ENCODE measurements at regions not wholly inside any gene's neighbourhood (a gene's known extent, or its start where the extent isn't known, plus 50 kb on each side); places are given as distances from the start of the nearest gene placed in this dataset.
"Not testable (repeated sequence)": the region's sequence is repeated elsewhere in the genome, so short reads cannot be mapped to it uniquely, and the experiment has no call there.

GRCh38 chr20:29606171-29606570 lies 1651.3 kb upstream of the DEFB115 start:
- H3K4me3 Mint-ChIP-seq; POLR2A ChIA-PET; H3K27ac ChIP-seq (ENCODE audit: low read depth, low read length): not testable (repeated sequence)

GRCh38 chr20:29629395-29629794 lies 1628.1 kb upstream of the DEFB115 start:
- peaks cover 10 to 29% (median 12%) of the 10 kb centered on the region in 5 donors for H3K9me3 Mint-ChIP-seq
- H3K27ac Mint-ChIP-seq; H3K4me1 ChIP-seq (ENCODE audit: insufficient read depth, low read length); H3K27me3 ChIP-seq (ENCODE audit: insufficient read depth, low read length, poor library complexity, severe bottlenecking); H3K4me3 ChIP-seq (ENCODE audit: low read length); H3K27ac ChIP-seq (ENCODE audit: low read depth, low read length); H3K36me3 ChIP-seq (ENCODE audit: insufficient read depth, low read length); POLR2A ChIA-PET; H3K9me3 ChIP-seq (ENCODE audit: low read length); H3K27me3 Mint-ChIP-seq; DNase-seq; H3K36me3 Mint-ChIP-seq; H3K4me1 Mint-ChIP-seq; H3K4me3 Mint-ChIP-seq; CTCF ChIA-PET: not testable (repeated sequence)

More at GRCh38 chr20:29606171-29606570, 1651.3 kb upstream of the DEFB115 start:
- H3K27me3 ChIP-seq (ENCODE audit: insufficient read depth, low read length, poor library complexity, severe bottlenecking); H3K9me3 Mint-ChIP-seq; H3K9me3 ChIP-seq (ENCODE audit: low read length); H3K27ac Mint-ChIP-seq; CTCF ChIA-PET; DNase-seq; H3K36me3 ChIP-seq (ENCODE audit: insufficient read depth, low read length); H3K4me1 ChIP-seq (ENCODE audit: insufficient read depth, low read length); H3K4me1 Mint-ChIP-seq; H3K27me3 Mint-ChIP-seq; H3K36me3 Mint-ChIP-seq; H3K4me3 ChIP-seq (ENCODE audit: low read length): not testable (repeated sequence)
